HCT116 (cell line): ENCODE measurements at regions not wholly inside any gene's neighbourhood (a gene's known extent, or its start where the extent isn't known, plus 50 kb on each side); places are given as distances from the start of the nearest gene placed in this dataset.

Experiments
- ATAC-seq: fragments of 200-7000 bp; cut with Tn5 transposase; 2 replicates; pipeline ENCODE4 v1.9.1; 2020; ENCODE audit warnings: mild to moderate bottlenecking, moderate library complexity
- BruUV-seq: library from RNA; stranded (reverse); fragments of 400-500 nt; replicated peaks from 2 replicates; lab custom pipeline; 2021; lab: Mats Ljungman, UMichigan
- CTCF ChIA-PET: fragments of 300-600 bp; sonication (Branson Sonifier 250); formaldehyde crosslinking; loops from one replicate; lab custom pipeline; 2021; ENCODE audit warnings: antibody characterized with exemption; lab: Charles Lee
- POLR2A ChIA-PET: fragments of 300-600, 350-600 bp; sonication (Branson Sonifier 250); formaldehyde crosslinking; loops from one replicate; lab custom pipeline; 2021; ENCODE audit warnings: antibody characterized with exemption; lab: Charles Lee
- RAD21 ChIA-PET, 2 experiments: fragments of 300-600 bp; sonication (Branson Sonifier 250); formaldehyde crosslinking; loops; one replicate each; lab custom pipeline; 2023; ENCODE audit warnings: low total read pairs in 2 of 2; ENCODE audit not compliant: uncharacterized antibody in 2 of 2, unreplicated experiment in 2 of 2, low non-redundant PET in 1 of 2; lab: Charles Lee
- DNase-seq: peaks from one replicate; pipeline ENCODE4 v3.0.0-alpha.2; 2010; ENCODE audit warnings: low read depth, low spot score
- H2AFZ ChIP-seq: fragments of 200-600 bp; shearing (Covaris generic), sonication (generic); 2 replicates; pipeline ENCODE4 v1.6.1; 2017; ENCODE audit warnings: low read depth, mixed run types, mixed read lengths, antibody characterized with exemption, low read length; ENCODE audit not compliant: poor library complexity, severe bottlenecking
- H3K27ac ChIP-seq: 2 replicates; pipeline ENCODE4 v1.5.1; 2012; ENCODE audit warnings: low read depth, low read length
- H3K27me3 ChIP-seq: fragments of 200-600 bp; sonication (generic); 2 replicates; pipeline ENCODE4 v1.6.1; 2016; ENCODE audit warnings: mixed run types, low read length, mixed read lengths; ENCODE audit not compliant: insufficient read depth
- H3K36me3 ChIP-seq, 2 experiments: fragments of 200-500 bp in 1 of 2; fragments of 200-600 bp in 1 of 2; sonication (Bioruptor generic) in 1 of 2; sonication (generic) in 1 of 2; 2 replicates each; pipeline versions ENCODE4 v1.5.1 to v1.6.1; 2014 to 2016; ENCODE audit warnings: low read length in 2 of 2, inconsistent platforms in 1 of 2, mixed read lengths in 1 of 2, mixed run types in 1 of 2; ENCODE audit not compliant: insufficient read depth in 2 of 2, control insufficient read depth in 1 of 2
- H3K4me1 ChIP-seq, 2 experiments: fragments of 200-600 bp in 1 of 2; sonication (generic) in 1 of 2; 2 replicates each; pipeline versions ENCODE4 v1.5.1 to v1.6.1; 2012 to 2017; ENCODE audit warnings: low read length in 2 of 2, inconsistent platforms in 1 of 2, mild to moderate bottlenecking in 1 of 2, mixed read lengths in 1 of 2, mixed run types in 1 of 2, moderate library complexity in 1 of 2; ENCODE audit not compliant: insufficient read depth in 2 of 2, control insufficient read depth in 1 of 2
- H3K4me2 ChIP-seq: fragments of 200-600 bp; sonication (generic); 2 replicates; pipeline ENCODE4 v1.6.1; 2017; ENCODE audit warnings: mixed run types, low read length, mixed read lengths
- H3K4me3 ChIP-seq, 2 experiments: fragments of 200-600 bp in 1 of 2; sonication (generic) in 1 of 2; replicated peaks in 1 of 2; 2 replicates each; pipeline ENCODE4 v1.5.1; 2011 to 2016; ENCODE audit warnings: low read length in 2 of 2, control low read depth in 1 of 2, low read depth in 1 of 2, mild to moderate bottlenecking in 1 of 2, mixed read lengths in 1 of 2, mixed run types in 1 of 2
- H3K79me2 ChIP-seq: fragments of 200-600 bp; sonication (generic); 2 replicates; pipeline ENCODE4 v1.6.1; 2017; ENCODE audit warnings: mild to moderate bottlenecking, mixed run types, low read length, moderate library complexity, mixed read lengths; ENCODE audit not compliant: insufficient read depth
- H3K9ac ChIP-seq: fragments of 200-600 bp; sonication (generic); 2 replicates; pipeline ENCODE4 v1.6.1; 2016; ENCODE audit warnings: low read length, mixed read lengths
- H3K9me2 ChIP-seq: fragments of 200-600 bp; sonication (generic), shearing (Covaris generic); 2 replicates; pipeline ENCODE4 v1.6.1; 2017; ENCODE audit warnings: mixed run types, mild to moderate bottlenecking, moderate library complexity; ENCODE audit not compliant: insufficient read depth
- H3K9me3 ChIP-seq, 2 experiments: fragments of 200-500 bp in 1 of 2; fragments of 200-600 bp in 1 of 2; sonication (Bioruptor generic) in 1 of 2; sonication (generic) in 1 of 2; 2 replicates each; pipeline ENCODE4 v1.6.1; 2014 to 2017; ENCODE audit warnings: low read length in 2 of 2, mixed read lengths in 2 of 2, inconsistent platforms in 1 of 2, low read depth in 1 of 2, mild to moderate bottlenecking in 1 of 2, mixed run types in 1 of 2, moderate library complexity in 1 of 2; ENCODE audit not compliant: control insufficient read depth in 1 of 2, insufficient read depth in 1 of 2
- H4K20me1 ChIP-seq: fragments of 200-600 bp; sonication (generic), shearing (Covaris generic); 2 replicates; pipeline ENCODE4 v1.6.1; 2017; ENCODE audit warnings: mixed run types, mild to moderate bottlenecking, moderate library complexity; ENCODE audit not compliant: insufficient read depth
- CEBPB ChIP-seq: IDR thresholded peaks from 2 replicates; pipeline ENCODE4 v1.6.1; 2012; ENCODE audit warnings: low read depth
- EGR1 ChIP-seq: IDR thresholded peaks from 2 replicates; pipeline ENCODE4 v1.6.1; 2012; ENCODE audit warnings: low read depth
- ELF1 ChIP-seq: IDR thresholded peaks from 2 replicates; pipeline ENCODE4 v1.6.1; 2012; ENCODE audit warnings: low read depth, borderline replicate concordance
- JUND ChIP-seq: IDR thresholded peaks from 2 replicates; pipeline ENCODE4 v1.6.1; 2012
- MAX ChIP-seq: IDR thresholded peaks from 2 replicates; pipeline ENCODE4 v1.6.1; 2012
- POLR2AphosphoS5 ChIP-seq: IDR thresholded peaks from 2 replicates; pipeline ENCODE4 v1.6.1; 2011; ENCODE audit warnings: mild to moderate bottlenecking, low read depth, low read length, moderate library complexity
- RAD21 ChIP-seq: IDR thresholded peaks from 2 replicates; pipeline ENCODE4 v1.6.1; 2012; ENCODE audit warnings: low read depth, mild to moderate bottlenecking
- SP1 ChIP-seq: IDR thresholded peaks from 2 replicates; pipeline ENCODE4 v1.6.1; 2012; ENCODE audit warnings: low read depth
- YY1 ChIP-seq: IDR thresholded peaks from 2 replicates; pipeline ENCODE4 v1.6.1; 2011; ENCODE audit warnings: low read length, low read depth, moderate library complexity, mild to moderate bottlenecking; ENCODE audit not compliant: insufficient replicate concordance; ENCODE audit errors: extremely low read depth
- intact Hi-C: fragments of 100-400 bp; cut with micrococcal nuclease; formaldehyde crosslinking; loops from 2 replicates; pipeline ENCODE4 v1.10.0; 2022
- TF ChIP-seq, protein P1 (sequence below): IDR thresholded peaks from 2 replicates; pipeline ENCODE4 v1.6.1; 2011; ENCODE audit warnings: mild to moderate bottlenecking, low read length, moderate library complexity; ENCODE audit not compliant: insufficient replicate concordance; ENCODE audit errors: extremely low read depth
- TF ChIP-seq, protein P2 (sequence below): IDR thresholded peaks from 2 replicates; pipeline ENCODE4 v1.6.1; 2012

DNA sequence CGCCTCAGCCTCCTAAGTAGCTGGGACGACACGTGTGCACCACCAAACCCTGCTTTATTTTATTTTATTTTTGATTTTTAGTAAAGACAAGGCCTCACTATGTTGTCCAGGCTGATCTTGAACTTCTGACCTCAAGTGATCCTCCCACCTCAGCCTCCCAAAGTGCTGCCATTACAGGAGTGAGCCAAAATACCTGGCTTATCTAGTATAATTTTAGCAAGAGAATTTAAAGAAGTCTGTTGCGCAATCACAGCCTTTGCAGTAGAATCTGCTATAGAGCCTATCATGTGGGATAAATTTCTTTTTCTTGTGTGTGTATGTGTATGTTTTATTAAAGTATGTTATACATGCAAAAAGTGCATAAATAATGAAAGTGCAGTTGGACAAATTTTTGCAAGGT lies 92.1 kb upstream of the ANKEF1 start:
- ChIA-PET CTCF (interaction anchor here (0.9 kb wide), 1 partner anchor 39 kb away, joined by 3 read pairs; no protein-coding TSS in a partner anchor), POLR2A (no interaction called here), RAD21 (no interaction called here)
- peaks cover 10 to 16% of the 10 kb centered on the region in 2 experiments; a peak in 3 of 4 replicates for H3K4me1 ChIP-seq
- no peaks in the 10 kb centered on the region for H4K20me1 ChIP-seq
- no peaks in the 10 kb centered on the region for H3K9me3 ChIP-seq
- no peak for ATAC-seq
- H3K27me3 ChIP-seq, result no peaks in the 10 kb centered on the region
- intact Hi-C loops, result no loop called here
- DNase-seq, result no peak
- no peak overlapping the region for H3K4me3 ChIP-seq
- H3K9ac ChIP-seq, result no peak overlapping the region
- H3K9me2 ChIP-seq, result no peaks in the 10 kb centered on the region; the same call in 1 of the 2 replicates
- H3K4me2 ChIP-seq, result no peak overlapping the region
- H3K36me3 ChIP-seq, result no peaks in the 10 kb centered on the region
- H2AFZ ChIP-seq, result no peak overlapping the region
- BruUV-seq, result no TSS peak
- H3K27ac ChIP-seq, result no peak overlapping the region
- H3K79me2 ChIP-seq, result no peaks in the 10 kb centered on the region
- TF ChIP-seq CEBPB (peak; percentile 72), RAD21 (no peak)

GRCh38 chr20:9940329-9940728 lies 94.5 kb upstream of the ANKEF1 start:
- no peak for DNase-seq
- no peaks in the 10 kb centered on the region for H3K36me3 ChIP-seq
- TF ChIP-seq JUND (no peak), SP1 (no peak)
- ChIA-PET CTCF (no interaction called here), POLR2A (no interaction called here), RAD21 (no interaction called here)
- no peaks in the 10 kb centered on the region for H3K9me3 ChIP-seq
- intact Hi-C loops, result no loop called here
- H3K27me3 ChIP-seq, result no peaks in the 10 kb centered on the region
- no peak overlapping the region for H3K27ac ChIP-seq
- no peak overlapping the region for H3K4me3 ChIP-seq
- ATAC-seq, result no peak
- no peak overlapping the region for H3K9ac ChIP-seq
- H3K4me2 ChIP-seq, result no peak overlapping the region
- H4K20me1 ChIP-seq, result no peaks in the 10 kb centered on the region
- no TSS peak for BruUV-seq
- H3K9me2 ChIP-seq, result no peaks in the 10 kb centered on the region; the same call in 1 of the 2 replicates
- no peak overlapping the region for H2AFZ ChIP-seq
- H3K79me2 ChIP-seq, result no peaks in the 10 kb centered on the region
- H3K4me1 ChIP-seq, result peaks cover 5 to 6% of the 10 kb centered on the region in 2 experiments; a peak in 2 of 4 replicates

- Histone ChIP-seq H3K4me3 (no peak overlapping the region), H3K9me2 (no peaks in the 10 kb centered on the region; the same call in 1 of the 2 replicates), H3K9me3 (no peaks in the 10 kb centered on the region), H3K27me3 (no peaks in the 10 kb centered on the region), H3K4me2 (no peak overlapping the region), H3K79me2 (no peaks in the 10 kb centered on the region), H3K4me1 (no peaks in the 10 kb centered on the region), H2AFZ (no peak overlapping the region), H3K9ac (no peak overlapping the region), H3K27ac (no peak overlapping the region), H4K20me1 (no peaks in the 10 kb centered on the region), H3K36me3 (no peaks in the 10 kb centered on the region)
- POLR2A ChIA-PET, result no interaction called here
- BruUV-seq, result no TSS peak
- CTCF ChIA-PET, result no interaction called here
- intact Hi-C loops, result no loop called here
- ATAC-seq (no peak), DNase-seq (no peak)
- RAD21 ChIA-PET, result no interaction called here
- TF ChIP-seq ELF1 (no peak), MAX (no peak), POLR2AphosphoS5 (no peak), EGR1 (no peak), YY1 (no peak)
- TF ChIP-seq, protein P1, sequence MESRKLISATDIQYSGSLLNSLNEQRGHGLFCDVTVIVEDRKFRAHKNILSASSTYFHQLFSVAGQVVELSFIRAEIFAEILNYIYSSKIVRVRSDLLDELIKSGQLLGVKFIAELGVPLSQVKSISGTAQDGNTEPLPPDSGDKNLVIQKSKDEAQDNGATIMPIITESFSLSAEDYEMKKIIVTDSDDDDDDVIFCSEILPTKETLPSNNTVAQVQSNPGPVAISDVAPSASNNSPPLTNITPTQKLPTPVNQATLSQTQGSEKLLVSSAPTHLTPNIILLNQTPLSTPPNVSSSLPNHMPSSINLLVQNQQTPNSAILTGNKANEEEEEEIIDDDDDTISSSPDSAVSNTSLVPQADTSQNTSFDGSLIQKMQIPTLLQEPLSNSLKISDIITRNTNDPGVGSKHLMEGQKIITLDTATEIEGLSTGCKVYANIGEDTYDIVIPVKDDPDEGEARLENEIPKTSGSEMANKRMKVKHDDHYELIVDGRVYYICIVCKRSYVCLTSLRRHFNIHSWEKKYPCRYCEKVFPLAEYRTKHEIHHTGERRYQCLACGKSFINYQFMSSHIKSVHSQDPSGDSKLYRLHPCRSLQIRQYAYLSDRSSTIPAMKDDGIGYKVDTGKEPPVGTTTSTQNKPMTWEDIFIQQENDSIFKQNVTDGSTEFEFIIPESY, result no peak
- TF ChIP-seq, protein P2, sequence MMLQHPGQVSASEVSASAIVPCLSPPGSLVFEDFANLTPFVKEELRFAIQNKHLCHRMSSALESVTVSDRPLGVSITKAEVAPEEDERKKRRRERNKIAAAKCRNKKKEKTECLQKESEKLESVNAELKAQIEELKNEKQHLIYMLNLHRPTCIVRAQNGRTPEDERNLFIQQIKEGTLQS, result no peak
These were observed 95.6 kb upstream of the ANKEF1 start for GRCh38 chr20:9939231-9939630.
